HG02610 (cell line): ENCODE measurements at regions not wholly inside any gene's neighbourhood (a gene's known extent, or its start where the extent isn't known, plus 50 kb on each side); places are given as distances from the start of the nearest gene placed in this dataset.
"Not testable (repeated sequence)": the region's sequence is repeated elsewhere in the genome, so short reads cannot be mapped to it uniquely, and the experiment has no call there.

Source experiments
- ATAC-seq: cut with Tn5 transposase; IDR thresholded peaks from one replicate; pipeline ENCODE4 v1.9.1; 2021; ENCODE audit warnings: mild to moderate bottlenecking, moderate library complexity; ENCODE audit not compliant: unreplicated experiment

DNA sequence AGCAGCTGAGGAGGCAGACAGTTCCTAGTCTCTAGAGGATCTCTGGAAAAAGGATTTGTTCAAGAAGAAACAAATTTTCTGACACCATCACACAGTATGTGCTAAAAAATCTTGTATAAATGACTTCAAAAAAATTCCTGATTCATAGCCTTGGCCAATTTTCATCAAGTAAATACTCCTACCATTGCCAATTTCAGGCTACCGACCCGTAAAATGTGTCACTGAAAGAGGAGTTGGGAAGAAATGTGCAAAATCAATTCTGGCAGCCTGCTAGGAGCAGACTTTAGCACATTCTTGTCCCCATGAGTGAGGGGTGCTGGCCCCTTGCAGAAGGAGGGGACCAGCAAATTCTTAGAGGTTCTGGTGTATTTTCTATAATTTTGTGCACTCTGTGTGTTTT, 109.4 kb downstream of the TMEM30B start:
- no peak for ATAC-seq

GRCh38 chr14:61168141-61168540, 113.0 kb downstream of the TMEM30B start:
- ATAC-seq: no peak

DNA sequence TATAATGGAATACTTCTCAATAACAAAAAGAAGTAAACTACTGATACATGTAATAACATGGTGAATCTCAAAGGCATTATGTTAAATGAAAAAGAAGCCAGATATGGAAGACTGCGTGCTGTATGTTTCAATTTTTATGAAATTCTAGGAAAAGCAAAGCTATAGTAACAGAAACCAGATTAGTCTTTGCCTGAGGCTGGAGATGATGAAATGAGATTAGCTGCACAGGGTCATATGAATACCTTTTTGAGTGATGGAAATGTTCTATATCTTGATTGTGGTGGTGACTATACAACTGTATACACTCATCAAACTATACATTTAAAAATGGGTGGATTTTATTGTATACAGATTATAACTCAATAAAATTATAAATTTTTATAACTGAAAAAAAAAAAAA, 113.5 kb downstream of the TMEM30B start:
- ATAC-seq: no peak

DNA sequence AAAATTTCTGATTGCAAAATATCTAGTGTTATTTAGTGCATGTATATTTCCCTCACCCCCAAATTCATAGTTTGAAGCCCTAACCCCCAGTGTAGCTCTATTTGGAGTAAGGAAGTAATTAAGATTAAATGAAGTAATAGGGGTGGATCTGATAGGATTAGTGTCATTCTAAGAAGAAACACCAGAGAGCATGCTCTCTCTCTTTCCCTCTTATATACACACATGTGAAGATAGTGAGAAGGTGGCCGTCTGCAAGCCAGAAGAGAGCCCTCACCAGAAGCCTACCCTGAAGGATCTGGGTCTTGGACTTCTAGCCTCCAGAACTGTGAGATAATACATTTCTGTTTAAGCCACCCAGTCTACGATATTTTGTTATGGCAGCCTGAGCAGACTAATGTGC, 120.3 kb downstream of the TMEM30B start:
- no peak for ATAC-seq

- ATAC-seq: no peak
These were observed 126.5 kb downstream of the TMEM30B start for GRCh38 chr14:61154641-61155040.

GRCh38 chr14:61153914-61154545, 127.1 kb downstream of the TMEM30B start:
- ATAC-seq: no peak

DNA sequence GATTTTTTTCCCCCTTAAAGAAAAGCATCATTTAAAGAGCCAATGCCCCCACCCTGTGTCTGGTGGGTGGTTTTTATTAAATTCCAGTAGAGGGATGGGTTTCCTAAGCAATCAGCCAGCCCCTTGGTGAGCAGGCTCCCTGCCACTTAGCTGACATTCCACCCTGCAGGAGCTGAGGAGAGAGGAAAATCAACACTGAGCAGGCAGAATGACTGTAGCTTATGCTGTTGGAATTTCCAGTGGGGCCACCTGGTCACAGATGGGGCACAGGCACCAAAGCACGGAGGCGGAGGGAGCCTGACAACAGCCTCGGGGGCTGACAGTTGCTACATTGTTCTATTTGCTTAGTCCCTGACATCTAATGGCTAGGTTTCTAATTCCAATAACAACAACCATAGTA, 127.7 kb downstream of the TMEM30B start:
- no peak for ATAC-seq

- ATAC-seq: no peak
These were observed 128.2 kb downstream of the TMEM30B start for GRCh38 chr14:61152851-61153364.

- ATAC-seq: no peak
These were observed 129.9 kb downstream of the TMEM30B start for GRCh38 chr14:61151251-61151650.

DNA sequence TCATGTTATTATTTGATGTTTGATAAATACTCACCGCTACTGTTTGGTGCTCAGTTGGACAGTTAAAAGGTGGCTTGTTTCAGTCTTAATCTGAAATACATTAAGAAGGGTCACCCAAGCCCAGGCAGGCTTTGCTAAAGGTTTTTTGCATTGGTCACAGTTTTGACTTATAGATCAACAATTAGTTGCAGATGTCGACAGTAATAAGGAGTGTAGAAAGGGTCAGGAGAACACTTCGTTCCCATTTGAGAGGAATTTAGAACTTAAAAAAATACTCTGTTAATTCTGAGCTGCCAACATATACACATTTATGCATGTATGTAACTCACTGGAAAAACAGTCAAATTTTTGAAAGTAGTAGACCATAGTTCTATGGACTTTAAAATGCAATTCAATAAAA, 130.3 kb downstream of the TMEM30B start:
- ATAC-seq: no peak

- ATAC-seq: no peak
These were observed 131.2 kb downstream of the TMEM30B start for GRCh38 chr14:61149896-61150295.

DNA sequence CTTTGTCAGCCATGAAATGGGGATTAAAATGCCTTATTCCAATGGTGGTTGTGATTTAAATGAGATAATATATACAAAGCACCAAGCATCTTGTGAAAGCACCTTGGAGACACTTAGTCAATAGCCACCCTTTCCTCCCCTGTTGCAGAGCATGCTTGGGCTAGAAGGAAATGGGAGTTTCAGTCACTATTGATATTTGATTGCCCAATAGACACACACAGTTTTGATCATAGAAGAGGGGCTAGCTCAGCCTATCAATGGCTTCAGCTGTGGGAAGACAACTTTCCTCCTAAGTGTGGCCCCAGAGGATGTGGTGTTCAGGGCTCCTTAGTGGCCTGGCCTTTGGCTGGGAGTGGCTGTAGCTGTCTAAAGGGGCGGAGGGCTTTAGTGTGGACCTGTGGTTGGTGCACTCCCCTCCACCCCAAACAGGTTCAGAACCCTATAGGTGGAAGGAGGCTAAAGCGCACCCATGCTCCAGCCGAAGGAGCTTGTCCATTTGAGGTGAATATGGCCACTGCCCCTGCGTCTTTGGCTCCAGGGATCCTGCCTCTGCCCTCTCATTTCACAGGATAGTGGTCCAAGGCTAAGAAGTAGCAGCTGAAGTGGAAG, 132.3 kb downstream of the TMEM30B start:
- no peak for ATAC-seq

GRCh38 chr14:61147831-61148549, 133.1 kb downstream of the TMEM30B start:
- ATAC-seq: no peak

GRCh38 chr14:61147381-61147821, 133.7 kb downstream of the TMEM30B start:
- ATAC-seq: no peak

- no peak for ATAC-seq
These were observed 134.2 kb downstream of the TMEM30B start for GRCh38 chr14:61146899-61147298.

DNA sequence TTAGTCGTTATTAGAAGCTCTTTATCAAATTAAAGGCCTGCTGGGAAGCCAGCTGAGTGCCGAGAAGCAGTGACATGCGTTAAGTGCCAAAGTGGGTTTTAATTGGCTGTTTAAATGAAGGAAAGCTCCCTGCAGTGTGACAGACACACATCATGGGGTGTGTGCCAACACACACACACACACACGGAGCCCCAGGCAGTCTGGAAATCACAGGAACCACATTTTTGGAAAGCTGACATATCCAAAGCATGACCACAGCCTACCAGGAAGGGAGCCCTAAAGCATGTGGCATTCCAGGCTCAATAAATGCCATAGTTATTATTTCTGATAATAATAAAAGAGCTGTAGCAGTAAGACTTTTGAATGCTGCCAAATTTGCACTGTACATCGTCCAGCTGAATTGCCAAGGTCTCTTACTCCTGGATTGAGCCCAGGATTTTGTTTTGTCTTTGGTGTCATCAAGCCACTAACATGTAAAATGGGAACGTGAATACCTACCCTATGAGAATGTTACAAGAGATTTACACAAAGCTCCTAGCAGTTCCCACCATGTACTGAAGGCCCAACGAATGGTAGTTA, 135.1 kb downstream of the TMEM30B start:
- ATAC-seq: no peak

GRCh38 chr14:61145034-61145902, 135.9 kb downstream of the TMEM30B start:
- ATAC-seq: no peak

DNA sequence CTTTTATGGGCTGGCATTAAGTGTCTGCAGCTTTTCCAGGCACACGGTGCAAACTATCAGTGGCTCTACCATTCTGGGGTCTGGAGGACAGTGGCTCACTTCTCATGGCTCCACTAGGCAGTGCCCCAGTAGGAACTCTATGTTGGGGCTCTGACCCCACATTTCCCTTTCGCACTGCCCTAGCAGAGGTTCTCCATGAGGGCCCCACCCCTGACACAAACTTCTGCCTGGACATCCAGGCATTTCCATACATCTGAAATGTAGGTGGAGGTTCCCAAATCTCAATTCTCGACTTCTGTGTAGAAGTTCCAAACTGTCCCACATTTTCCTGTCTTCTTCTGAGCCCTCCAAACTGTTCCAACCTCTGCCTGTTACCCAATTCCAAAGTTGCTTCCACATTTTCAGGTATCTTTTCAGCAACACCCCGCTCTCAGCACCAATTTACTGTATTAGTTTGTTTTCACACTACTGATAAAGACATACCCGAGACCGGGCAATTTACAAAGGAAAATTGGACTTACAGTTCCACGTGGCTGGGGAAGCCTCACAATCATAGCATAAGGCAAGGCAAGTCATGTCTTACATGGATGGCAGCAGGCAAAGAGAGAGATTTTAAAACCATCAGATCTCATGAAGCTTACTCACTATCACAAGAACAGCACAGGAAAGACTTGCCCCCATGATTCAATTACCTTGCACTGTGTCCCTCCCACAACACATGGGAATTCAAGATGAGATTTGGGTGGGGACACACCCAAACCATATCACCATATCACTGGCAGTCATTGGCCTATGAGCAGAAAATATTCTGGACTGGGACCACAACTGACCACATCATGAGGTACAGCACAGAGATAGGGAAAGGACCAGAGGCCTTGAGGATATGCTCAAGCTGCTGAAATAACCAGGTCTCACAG, 136.8 kb downstream of the TMEM30B start:
- ATAC-seq: not testable (repeated sequence)

DNA sequence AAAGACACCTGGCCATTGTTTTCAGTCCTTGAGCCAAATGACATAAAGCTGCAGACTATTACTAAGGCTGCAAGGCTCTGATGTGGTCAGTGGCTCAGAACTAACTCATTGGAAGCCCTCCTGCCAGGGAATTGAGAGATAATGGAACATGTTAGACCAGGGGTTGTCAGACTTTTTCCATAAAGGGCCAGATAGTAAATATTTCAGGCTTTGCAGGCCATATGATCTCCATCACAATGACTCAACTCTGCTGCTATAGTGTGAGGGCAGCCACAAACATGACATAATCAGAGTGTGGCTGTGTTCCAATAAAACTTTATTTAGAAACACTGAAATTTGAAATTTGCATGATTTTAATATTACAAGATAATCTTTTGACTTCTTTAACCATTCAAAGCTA, 140.3 kb downstream of the TMEM30B start:
- ATAC-seq: no peak

- no peak for ATAC-seq
These were observed 140.9 kb downstream of the TMEM30B start for GRCh38 chr14:61140271-61140670.
